ENCODE measurements at regions not wholly inside any gene's neighbourhood (a gene's known extent, or its start where the extent isn't known, plus 50 kb on each side); places are given as distances from the start of the nearest gene placed in this dataset.

GRCh38 chr2:150640039-150640438 lies 152.6 kb upstream of the RND3 start:
- DNase-seq = no peak

GRCh38 chr2:150639383-150639782 lies 151.9 kb upstream of the RND3 start:
- no peak for DNase-seq

- no peak for DNase-seq
Observed at GRCh38 chr2:150631236-150631821, 143.9 kb upstream of the RND3 start.

GRCh38 chr2:150630587-150631235 lies 143.2 kb upstream of the RND3 start:
- no peak for DNase-seq

DNA sequence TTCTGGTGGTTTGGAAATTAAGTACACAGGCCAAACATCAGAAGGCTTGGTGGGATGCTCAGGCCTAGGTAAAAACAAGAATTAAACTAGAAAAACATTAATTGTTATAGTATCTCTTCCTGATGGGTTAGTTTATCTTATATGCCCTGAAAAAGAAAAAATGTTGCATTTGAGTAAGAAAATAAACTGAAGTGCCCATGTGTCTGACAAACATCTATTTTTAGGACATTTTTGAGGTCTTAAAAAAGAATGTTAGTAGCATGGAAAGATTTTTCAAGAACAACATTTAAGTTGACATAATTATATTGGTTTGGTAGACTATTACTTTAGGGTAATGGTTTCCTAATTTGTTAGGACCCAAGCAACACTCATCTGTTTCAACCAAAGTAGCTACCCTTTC lies 140.1 kb upstream of the RND3 start:
- no peak for DNase-seq

DNA sequence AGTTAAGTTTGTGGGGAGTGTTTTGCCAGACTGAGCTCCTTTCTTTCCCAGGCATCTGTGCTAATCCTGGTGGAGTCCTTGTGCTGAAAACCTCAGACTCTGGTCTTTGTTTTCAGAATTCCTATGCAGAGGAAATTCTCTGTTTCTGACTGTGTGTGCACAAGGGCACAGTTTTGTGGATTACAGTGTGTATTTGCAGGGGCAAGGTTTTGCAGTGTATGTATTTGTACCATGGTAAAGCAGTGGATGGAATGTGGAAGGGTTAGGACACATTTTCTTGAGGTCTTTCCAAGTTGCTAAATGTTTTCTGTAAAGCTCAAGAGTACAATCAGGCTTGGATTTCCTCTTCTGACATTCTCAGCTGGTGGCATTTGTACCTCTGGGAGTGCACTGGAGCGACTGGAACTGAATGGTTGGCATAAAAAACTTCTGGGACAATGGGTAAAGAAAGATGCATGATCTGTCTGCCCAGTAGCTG lies 139.5 kb upstream of the RND3 start:
- no peak for DNase-seq

- DNase-seq = no peak
Observed at GRCh38 chr2:150625741-150626140, 138.3 kb upstream of the RND3 start.

- DNase-seq = no peak
Observed at GRCh38 chr2:150625303-150625702, 137.8 kb upstream of the RND3 start.

DNA sequence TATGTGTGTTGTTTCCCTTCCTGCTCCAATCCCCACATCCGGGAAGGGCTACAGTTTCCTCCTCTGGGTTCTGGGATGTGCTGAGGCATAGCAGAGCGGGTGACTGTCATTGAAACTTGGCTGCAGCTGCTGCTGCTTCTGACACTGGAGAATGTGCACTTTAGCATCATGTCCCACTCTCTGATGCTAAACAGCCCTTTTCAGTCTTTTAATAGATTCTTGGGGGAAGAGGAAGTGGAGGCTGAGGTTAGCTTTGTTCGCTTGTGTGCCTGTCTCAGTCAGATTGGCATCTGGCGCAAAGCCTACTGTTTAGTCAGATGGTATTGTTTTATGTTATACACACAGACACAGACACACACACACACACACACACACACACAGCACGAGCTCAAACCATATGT lies 136.5 kb upstream of the RND3 start:
- DNase-seq = no peak

GRCh38 chr2:150621526-150622213 lies 134.2 kb upstream of the RND3 start:
- DNase-seq = no peak

- no peak for DNase-seq
Observed at GRCh38 chr2:150620855-150621254, 133.4 kb upstream of the RND3 start.

DNA sequence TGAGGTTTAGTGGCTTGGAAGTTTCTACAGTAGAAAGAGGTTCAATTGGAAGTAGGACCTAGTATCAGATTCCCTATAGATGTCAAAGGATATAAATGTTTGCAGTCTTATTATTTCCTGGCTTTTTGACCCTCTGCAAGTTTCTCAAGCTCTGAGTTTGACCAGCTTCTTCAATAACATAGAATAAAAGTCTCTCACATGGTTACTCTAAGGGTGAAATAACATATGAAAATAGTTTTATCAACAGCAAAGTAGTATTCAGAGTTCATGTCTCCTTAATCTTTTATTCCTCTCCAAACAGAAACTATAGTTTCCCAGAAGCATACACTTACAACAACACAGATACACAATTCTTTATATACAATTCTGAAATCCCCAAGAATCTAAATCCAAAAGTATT lies 132.9 kb upstream of the RND3 start:
- no peak for DNase-seq

DNA sequence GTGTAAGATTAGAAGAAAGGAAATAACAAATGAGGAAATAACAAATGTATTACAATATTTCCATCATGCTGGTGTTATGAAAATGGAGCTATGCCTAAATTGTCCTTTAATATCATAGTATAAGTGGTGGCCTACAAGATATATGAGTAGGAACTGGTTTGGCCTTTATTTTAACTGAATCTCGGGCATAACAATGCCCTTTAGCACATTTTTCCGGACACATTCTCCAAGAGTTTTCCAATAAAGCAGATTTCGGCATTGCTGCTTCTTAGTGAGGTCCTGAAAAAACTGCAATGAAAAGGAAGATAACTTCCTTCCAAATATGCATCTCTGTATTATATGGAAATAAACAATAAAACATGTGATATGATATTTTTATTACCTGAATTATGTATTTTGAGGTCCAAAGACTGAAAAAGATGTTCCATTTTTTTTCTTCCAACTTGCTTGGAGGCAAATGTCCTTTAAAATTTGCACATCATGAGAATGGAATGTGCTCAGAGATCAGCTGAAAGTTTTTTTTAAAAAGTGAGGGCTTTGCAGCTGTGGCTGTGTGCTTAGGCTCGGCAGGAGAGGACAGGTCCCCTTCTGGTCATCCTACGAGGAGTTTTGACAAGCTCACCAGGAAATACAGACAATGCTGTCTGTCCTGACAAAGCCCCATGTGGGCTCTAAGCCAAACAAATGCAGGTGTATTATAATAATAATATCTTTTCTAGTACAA lies 132.3 kb upstream of the RND3 start:
- no peak for DNase-seq

DNA sequence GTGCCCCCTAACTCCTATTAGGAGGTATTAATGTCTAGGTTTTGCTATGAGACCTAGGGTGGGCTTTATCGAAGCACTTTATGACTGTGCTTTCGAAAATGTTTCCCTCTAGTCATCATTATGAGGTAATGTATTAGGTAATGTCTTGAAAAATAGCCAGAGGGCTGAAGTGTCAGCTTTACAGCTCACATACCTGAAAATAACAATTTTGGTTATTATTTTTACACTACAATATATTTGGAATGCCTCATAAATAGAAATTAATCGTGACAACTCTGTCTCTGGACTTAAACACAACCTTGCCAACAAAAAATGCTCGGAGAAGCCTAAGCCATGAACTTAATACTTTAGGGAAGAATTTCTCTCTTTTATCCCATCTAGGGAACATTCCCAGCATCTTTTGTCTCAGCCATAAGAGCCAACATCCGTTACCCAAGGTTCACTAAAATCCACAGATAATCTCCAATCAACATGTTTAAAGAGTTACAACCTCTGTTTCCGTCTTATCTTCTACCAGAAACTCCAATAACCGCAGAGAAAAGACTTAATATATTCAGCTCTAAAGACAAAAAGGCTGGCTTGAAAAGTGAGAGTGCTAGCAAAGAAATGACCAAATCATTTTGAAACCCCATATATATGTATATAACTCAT lies 130.9 kb upstream of the RND3 start:
- DNase-seq = no peak

GRCh38 chr2:150617351-150617978 lies 130.0 kb upstream of the RND3 start:
- no peak for DNase-seq

GRCh38 chr2:150612957-150613710 lies 125.7 kb upstream of the RND3 start:
- DNase-seq = no peak

GRCh38 chr2:150610670-150611279 lies 123.3 kb upstream of the RND3 start:
- DNase-seq = no peak

DNA sequence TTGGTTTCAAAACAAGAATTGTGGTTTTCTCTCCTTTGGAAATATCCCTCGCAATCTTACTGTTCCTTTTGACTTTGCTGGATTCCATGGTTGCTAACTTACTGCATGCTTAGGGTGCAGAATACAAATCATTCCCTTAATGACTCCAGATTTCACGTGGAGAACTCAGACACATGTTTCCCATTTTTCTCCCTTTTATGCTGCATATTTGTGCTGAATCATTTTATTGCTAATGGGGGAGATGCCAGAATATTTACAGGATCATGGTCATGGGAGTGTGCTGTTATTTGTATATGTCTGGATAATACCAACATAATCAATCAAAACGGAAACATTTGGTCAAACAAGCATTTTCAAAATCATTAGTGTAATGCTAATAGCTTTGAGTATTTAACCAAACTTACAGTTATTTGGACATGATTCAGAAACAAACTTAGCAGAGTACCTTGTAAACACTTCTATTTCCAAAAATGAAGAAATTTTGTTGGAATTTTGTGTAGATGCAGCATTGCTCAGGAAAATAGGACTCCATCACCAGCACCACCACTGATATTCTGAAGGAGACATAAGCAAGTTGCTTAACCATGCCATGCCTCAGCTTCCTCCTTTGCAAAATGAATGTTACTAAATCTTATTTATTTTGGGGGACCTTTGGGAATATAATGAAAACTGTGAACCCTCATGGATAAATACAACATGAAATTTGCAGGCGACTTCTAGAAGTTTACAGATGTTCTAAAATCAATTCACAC lies 122.5 kb upstream of the RND3 start:
- DNase-seq = no peak

DNA sequence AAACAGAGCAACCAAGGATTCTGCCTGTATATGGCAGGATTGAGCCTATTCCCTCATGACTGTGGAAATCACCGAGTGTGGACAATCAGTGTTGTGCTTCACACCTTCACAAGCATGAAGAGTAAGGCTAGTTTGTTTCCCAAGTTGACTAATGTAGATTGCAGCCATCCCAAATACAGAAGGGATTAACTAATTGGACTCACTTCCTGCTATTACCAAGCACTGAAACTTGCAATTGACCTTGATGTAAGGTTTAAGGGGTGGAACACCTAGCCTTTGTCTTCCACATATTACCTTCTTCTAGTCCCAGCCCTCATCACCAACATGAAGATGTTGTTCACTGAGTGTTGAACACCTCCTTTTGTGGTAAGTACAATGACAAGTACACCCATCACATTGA lies 120.9 kb upstream of the RND3 start:
- DNase-seq = no peak

GRCh38 chr2:150607390-150607811 lies 119.9 kb upstream of the RND3 start:
- no peak for DNase-seq
